Vagina (tissue), 2 donors: ENCODE measurements at regions not wholly inside any gene's neighbourhood (a gene's known extent, or its start where the extent isn't known, plus 50 kb on each side); places are given as distances from the start of the nearest gene placed in this dataset.

Experiments used
- CTCF ChIP-seq, 3 experiments: fragments of 450-650 bp in 2 of 3; fragments of 200-600 bp in 1 of 3; sonication (generic) in 1 of 3; IDR thresholded peaks; one replicate each; pipeline ENCODE4 v1.5.1; 2017 to 2019; ENCODE audit warnings: antibody characterized with exemption in 3 of 3, mild to moderate bottlenecking in 2 of 3, moderate library complexity in 2 of 3
- POLR2A ChIP-seq, 2 donors: fragments of 450-650 bp; IDR thresholded peaks; one replicate each; pipeline ENCODE4 v1.6.1; 2017; ENCODE audit warnings: antibody characterized with exemption in 2 of 2, mild to moderate bottlenecking in 2 of 2, moderate library complexity in 2 of 2

GRCh38 chr2:203606051-203606450 is 71.0 kb upstream of the RAPH1 start:
- no peak for TF ChIP-seq CTCF (IDR thresholded peaks at IDR 0.05)
- no peak for TF ChIP-seq POLR2A (IDR thresholded peaks at IDR 0.05)
